ENCODE measurements at regions not wholly inside any gene's neighbourhood (a gene's known extent, or its start where the extent isn't known, plus 50 kb on each side); places are given as distances from the start of the nearest gene placed in this dataset.
"Not testable (repeated sequence)": the region's sequence is repeated elsewhere in the genome, so short reads cannot be mapped to it uniquely, and the experiment has no call there.

GRCh38 chr21:8205094-8205891, 2316.1 kb upstream of the TPTE start:
- not testable (repeated sequence) for TF ChIP-seq CTCF, POLR2AphosphoS5, EP300, POLR2A (IDR thresholded peaks at IDR 0.05)

All from suprapubic skin (tissue), 4 donors.